ENCODE measurements at regions not wholly inside any gene's neighbourhood (a gene's known extent, or its start where the extent isn't known, plus 50 kb on each side); places are given as distances from the start of the nearest gene placed in this dataset.

DNA sequence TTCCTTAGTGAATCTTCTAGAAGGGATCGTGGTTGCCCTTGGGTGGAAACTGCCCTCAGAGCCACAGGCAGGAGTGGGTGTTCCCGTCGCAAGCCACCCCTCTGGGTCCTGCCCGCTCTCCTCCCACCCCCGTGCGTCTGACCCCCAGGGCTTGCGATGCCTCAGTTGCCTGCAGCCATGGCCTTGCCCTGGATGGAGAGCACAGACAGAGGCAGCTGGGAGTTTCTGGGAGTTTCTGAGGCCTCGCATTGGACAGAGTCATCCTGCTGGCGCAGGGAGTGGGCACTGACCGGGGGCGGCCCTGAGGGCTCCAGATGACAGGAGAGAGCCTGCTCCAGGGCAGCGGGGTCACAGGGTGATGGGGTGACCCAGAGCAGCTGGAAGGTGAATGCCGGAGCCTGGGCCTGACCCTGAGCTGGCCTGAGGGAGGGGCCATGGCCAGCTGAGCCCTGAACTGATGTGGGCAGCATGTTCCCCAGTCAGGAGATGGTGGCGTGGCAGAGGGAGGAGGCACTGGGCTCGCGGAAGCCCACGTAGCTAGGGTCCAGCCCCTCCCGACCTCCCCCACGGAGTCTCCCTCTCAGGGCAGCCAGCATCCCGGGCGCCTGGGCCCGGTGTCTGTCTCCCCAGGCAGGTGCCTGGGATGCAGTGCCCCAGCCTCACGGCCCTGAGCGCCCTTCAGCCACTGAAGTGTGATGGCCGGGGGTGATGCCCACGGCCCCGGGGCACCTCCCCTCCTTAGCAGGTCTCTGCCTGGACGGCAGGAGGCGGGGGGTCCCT is 1236.2 kb downstream of the BRD1 start:
- DNase-seq, result no peak

DNA sequence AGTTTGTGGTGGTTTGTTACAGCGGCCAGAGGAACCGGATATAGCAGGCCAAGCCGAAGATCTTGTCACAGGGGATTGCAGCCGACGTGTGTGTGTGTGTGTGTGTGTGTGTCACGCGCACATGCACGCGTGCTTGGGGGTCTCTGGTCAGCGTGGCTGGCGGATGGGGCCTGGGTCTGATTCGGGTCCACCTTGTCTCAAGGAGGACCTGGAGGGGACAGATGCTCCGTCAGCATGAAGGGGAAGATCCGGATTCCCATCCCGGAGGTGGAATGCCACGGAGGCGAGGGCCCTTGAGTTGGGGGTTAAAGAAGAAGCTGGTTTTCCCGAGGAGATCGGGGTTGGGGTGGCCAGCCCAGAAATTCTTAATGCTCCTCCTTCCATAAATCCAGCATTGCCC is 1237.8 kb downstream of the BRD1 start:
- DNase-seq, result no peak

DNA sequence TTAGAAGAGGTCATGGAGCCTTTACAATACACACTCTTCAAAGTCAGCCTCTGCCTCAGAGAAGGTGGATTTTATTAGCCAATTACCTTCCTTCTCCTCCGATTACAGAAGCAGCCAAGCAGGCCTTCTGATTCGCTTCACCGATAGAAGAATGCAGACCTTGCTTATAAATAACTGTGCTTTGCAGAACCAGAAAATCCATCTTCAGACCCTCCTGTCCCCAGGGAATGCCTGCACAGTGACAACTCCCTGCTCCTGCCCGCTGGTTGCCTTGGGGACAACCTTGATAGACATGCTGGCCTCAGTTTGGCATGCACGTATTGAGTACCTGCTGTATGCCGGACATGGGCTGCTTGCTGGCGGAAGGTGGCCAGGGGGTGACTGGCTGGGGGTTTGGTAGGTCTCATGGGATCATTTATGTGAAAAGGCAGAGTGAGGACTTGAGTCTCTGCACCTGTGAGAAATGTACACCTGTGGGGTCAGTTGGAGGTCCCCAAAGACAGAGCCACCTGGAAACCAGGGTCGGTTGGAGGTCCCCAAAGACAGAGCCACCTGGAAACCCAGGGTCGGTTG is 1238.7 kb downstream of the BRD1 start:
- DNase-seq, result no peak

DNA sequence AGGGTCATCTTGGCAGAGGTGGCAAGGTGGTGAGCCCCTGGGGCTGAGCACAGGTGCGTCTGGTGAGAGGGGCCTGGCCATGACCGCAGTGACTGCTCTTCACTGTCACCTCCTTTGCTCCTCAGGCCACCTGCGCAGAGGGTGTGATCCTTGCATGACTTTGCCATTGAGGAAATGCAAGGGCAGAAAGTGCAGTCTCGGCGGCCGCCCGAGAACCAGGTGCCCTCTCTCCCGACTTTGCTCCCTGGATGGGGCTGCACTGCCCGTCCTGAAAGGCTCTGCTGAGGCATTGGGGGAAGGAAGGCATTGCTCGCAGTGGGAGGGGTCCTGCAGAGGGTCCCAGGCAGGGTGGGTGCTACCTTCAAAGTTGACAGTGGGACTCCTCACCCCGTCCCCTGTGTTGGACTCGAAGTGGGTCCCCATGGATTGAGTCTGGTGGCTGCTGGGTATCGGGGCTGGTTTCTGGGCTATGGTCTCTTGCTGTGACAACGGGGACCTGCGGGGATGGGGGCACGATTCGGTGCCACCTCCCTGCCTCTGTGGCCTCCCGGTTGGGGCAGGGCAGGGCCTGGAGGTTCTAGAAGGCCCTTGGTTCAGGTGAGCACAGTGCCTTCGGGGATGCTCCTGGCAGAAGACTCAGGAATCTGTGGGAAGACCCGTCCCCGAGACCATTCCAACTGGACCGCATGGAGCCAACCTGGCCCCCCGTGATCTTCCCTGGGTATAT is 1239.4 kb downstream of the BRD1 start:
- no peak for DNase-seq

DNA sequence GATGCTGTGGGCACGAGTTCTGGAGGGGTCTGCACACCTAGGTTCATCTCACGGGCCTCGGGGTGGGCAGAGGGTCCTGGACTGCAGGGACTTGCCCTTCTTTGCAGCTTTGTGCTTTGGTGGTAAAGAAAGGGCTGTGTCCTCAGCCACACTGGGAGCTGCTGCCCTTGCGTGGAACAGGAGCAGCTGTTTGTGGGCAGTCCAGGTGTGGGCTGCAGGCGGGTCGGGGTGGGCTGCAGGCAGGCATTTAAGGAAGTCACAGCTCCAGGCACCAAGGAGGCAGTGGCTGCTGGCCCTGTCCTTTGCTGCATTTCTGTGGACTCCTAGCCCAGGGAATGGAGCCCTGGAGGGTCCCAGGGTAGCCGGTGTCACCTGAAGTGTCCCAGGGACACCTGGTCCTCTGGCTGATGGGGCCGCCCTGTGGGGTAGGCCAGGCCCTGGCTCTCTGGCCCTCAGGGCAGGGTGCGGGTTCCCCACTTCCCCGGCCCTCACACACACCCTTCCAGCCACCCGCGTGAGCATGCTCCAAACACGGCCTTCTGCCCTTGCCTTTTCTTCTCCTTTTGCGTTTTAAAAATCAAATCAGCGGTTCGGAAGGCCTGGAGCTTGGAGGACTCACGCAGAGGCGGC is 1240.3 kb downstream of the BRD1 start:
- no peak for DNase-seq

DNA sequence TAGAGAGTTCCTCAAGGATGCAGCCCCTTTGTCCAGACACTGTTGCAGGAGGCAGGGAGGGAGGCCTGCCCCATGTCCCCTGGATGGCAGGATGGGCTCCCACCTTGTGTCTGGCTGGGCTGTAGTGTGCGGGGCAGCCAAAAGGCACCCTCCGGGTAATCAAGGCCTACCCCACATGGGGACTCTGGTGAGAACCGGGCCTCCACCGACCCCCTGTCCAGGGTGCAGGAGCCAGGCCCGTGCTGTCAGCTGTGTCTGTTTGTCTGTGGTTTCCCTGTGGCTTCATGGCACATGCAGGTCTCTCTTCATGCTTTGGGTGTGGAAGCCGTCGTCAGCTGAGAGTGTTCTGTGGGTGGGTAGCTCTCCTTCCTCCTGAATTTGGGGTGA is 1240.9 kb downstream of the BRD1 start:
- no peak for DNase-seq

DNA sequence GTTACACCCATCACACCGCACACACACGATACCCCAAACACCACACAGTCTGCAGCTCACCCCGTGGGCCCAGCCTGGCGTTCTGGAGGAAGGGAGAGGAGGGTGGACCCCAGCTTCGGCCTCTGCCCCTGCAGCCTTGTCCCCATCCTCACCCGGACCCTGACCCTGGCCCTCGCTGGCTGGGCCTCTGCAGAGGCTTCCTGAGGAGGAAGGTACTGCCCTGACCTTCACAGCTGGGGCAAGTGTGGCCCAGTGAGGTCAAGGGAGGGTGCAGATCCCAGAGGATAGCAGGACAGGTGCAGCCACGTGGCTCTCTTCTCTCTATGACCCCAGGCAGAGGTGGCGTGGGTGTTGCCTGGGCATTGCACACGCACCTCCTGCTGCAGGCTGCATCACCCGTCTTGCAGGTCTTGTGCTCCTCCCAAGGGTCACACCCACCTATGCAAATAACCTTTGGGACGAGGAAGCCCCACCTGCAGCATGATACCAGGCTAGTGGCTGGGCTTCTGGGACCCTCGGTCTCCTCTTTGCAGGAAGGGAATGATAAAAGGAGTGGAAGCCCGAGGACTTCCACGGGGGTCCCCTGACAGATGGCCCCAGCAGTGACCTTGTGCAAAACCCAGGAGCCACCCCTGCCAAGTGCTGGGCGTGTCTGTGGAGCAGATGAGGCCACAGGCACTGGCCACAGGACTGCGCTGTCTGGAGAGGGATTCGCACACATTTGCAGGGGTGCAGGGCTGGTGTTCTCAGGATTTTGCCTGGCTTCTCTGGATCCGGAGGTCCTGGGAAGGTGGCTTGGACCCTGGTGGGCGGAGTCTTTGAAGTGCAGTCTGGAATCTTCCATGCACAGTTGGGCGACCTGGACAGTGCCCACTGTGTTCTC is 1241.5 kb downstream of the BRD1 start:
- DNase-seq, result no peak

DNA sequence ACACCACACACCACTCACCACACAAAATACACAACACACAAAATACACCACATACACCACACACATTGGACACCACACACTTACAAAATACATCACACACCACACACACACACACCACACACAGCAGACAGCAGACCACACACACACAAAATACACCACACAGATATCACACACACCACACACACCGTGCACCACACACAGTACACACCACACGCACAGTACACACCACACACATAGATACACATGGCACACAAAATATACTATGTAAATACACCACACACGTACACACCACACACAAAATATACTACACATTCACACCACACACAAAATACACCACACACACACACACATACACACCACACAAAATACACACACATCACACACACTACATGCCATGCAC is 1243.5 kb downstream of the BRD1 start:
- DNase-seq, result no peak

DNA sequence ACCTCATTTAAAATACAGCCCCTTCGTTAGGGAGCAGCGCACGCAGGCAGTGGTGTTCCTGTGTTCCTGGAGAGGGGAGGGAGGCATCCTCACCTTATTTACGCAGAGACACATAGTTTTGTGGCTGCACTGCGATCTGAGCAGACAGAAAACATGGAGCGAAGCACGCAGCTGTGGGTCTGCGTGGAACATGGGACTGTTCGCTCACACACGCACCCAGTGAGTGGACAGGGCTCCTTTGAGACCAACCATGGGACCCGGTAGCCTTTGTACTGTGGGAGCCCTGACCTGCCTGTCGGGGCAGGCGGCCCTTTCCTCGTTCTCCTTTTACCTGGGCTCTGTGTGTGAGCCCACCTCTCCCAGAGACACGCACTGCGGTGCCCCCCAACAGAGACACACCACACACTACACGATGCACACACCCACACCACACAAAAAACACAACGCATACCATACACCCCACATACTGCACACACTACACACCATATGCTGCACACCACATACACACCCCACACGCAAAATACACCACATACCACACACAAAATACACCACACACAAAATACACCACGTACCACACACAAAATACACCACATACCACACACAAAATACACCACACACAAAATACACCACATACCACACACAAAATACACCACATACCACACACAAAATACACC is 1245.7 kb downstream of the BRD1 start:
- DNase-seq, result no peak

DNA sequence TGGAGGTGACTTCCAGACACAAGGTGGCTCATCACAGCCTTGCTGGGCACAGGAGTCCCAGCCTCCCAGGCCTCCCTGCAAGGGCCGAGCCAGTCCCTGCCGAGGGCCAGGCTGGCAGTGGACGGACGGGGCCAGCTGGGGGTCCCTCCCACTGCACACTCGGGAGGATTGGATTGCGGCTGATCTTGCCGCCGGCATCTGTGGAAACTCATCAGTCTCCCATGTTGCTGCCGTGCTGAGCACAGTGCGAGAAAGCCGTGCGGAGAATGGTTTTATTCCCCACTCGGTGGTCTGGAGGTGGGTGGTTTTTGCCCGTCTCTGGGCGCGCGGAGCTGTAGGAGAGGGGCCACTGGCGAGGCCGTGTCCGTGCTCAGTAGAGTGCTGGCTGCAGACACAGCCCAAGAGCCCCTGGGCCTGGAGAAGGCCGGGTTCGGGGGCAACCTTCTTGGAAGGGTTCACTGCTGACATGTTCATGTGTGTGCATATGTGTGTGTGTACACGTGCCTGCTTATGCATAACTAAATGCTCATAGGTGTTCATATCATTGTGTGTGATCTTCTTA is 1246.4 kb downstream of the BRD1 start:
- no peak for DNase-seq

DNA sequence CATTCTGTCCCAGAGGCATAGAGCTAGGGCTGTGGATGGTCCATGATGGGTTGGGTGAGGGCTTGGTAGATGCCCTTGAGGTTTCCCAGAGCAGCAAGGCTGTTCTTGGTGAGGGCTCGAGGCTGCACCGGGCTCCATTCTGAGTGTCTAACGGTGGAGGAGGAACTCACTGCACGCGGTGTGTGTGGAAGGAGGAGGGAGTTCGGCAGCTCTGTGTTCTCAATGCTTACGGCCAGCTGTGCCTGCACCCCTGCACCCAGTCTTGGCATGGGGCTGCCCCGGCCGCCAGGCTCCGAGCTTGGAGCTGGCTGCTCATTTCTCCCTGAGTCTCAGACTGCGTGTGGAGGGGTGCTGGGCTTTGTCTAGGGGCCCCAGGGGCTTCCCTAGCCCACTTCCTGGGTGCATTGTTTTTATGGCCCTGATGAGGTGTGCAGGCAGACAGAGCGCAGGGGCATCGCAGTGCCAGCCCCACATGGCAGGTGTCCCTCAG is 1247.1 kb downstream of the BRD1 start:
- DNase-seq, result no peak

DNA sequence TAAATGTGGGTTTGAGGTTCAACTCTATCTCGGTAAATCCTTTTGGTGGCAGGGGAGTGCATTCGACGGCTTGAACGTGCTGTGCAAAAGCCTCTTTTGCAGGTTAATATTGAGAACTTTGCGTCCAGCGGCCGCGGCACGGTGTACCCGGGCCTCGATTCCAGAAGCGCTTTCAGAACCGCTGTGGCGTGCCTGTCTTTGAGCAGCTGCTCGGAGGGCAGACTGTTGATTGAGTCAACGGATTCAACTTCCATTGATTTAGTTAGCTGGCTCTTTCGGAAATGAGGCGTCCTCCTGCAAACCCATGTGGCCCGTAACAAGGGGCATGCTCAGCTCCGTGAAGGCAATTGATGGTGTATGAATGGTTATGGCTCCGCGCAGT is 1247.8 kb downstream of the BRD1 start:
- no peak for DNase-seq

DNA sequence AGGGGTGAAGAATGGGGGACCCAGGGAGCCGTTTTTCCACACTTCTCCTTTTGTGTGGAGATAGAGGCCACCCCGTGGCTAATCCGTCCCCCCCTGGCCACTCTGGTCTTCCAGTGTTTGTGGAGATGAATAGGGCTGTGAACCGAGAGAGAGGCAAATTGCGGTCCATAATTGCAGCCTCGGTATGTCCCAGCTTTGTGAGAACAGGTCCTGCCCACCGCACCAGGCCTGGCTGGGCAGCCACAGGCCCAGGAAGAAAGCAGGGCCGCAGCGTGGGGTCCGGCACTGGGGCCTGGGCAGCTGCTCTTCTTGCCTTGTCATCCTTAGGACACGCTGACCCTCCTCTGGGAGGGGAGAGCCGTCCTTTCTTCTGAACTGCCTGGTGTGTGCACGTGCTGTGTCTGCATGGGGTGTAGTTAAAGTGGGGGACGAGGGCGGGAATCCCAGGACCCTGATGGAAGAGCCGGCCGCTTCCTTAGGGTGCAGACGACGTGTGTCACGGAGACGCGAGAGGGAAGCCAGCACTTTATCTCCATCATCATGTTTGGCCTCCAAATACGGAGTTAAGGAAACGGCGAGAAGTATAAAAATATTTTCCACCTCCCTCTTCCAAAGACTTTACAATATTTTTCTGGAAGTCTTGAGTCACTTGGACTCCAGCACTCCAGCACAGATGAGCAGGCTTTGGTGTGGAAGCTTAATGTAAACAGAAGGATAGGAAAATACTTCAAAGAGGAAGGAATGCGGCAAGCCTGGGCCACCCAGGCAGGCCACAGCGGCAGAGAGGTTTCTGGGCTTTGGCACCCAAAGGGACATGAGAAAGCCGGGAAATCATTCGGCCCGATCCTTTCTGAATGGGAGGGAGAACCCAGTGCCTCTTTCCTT is 1248.4 kb downstream of the BRD1 start:
- DNase-seq, result no peak

DNA sequence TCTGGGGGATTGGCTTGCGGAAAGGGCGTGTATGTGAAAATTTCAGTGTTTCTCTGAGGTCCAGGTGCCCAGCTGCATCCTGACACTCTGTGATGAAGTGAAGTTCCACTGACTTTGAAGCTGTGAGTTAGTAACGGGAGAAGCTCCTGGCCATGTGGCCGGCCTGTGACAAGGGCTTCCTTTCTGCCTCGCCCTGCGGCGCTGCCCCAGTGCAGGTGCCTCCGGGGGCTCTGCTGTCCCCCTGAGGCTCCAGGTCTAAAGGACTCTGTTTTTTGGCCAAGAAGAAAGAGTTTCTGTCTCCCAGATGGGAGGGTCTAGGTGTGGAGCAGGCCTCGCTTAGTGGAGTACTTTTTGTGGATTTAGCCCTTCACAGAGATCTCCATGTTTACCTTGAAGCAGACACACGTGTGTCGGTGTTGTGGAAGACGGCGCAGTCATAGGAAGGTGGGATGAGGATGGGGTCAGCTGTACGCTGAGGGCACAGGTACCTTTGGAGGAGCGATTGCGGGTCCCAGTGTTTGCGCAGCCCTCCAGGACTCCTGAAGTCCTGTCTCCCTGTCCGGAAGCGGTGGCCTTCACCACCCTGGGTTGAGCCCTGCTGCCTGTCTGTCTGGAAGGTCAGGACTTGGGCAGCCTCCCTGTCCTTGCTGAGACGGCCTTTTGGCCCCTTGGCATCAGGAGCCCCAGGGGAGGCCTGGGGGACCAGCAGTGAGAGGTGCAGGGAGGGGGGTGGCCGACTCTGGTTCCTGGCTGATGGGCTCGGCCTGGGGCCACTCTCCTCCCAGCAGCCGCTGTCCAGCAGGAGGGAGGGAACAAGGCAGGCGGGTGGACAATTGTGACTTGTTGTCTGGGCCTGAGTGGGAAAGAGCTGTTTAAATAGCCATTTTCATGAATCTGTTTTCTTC is 1249.3 kb downstream of the BRD1 start:
- DNase-seq, result no peak

DNA sequence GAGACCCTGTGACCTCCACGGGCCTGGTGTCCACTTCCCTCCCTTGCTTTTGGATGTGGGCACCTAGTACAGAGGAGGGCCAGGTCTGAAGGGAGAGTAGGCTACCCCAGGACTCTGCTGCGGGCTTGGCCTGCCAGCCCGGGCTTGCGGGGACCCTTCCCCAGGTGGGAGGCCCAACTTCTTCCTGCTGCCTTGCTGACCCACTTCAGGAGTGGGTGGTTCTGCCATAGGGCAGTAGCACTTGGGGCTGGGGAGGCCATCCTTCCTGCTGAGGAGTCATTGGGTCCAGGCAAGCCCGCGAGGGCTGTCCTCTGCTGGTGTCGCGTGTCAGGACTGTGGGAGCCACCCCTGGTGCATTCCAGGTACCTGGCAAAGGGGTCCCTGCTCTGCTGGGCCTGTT is 1250.0 kb downstream of the BRD1 start:
- DNase-seq, result no peak

DNA sequence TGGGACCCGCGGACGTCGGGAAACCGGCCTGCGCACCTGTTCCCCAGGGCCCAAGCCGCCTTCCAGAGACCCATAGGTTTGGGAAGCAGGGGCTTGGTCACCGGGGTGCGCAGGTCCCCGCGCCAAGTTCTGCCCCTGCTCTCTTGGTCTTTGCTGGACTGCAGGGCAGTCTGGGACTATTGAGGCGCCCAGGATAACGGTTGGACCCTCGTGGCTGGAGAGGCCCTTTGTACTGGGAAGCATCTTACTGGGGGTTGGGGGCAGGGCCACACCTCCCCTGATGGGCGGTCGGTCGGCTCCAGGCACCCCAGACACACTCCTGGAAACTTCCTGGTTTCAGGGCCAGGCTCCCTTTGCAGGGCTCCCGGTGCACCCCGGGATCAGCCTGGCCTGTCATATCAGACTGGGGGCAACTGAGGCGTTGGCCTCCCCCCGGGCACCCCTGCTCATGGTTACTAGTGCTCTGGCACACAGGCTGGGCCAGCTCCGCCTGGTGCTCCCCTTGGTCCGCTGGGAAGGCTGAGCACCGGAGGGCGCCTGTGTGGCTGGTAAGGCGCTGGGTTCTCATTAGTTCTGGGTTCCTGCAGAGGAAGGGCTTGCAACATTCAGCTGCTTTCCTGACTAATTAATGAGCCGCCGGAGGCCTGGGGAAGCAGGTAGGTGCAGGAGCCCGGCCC is 1250.5 kb downstream of the BRD1 start:
- no peak for DNase-seq

DNA sequence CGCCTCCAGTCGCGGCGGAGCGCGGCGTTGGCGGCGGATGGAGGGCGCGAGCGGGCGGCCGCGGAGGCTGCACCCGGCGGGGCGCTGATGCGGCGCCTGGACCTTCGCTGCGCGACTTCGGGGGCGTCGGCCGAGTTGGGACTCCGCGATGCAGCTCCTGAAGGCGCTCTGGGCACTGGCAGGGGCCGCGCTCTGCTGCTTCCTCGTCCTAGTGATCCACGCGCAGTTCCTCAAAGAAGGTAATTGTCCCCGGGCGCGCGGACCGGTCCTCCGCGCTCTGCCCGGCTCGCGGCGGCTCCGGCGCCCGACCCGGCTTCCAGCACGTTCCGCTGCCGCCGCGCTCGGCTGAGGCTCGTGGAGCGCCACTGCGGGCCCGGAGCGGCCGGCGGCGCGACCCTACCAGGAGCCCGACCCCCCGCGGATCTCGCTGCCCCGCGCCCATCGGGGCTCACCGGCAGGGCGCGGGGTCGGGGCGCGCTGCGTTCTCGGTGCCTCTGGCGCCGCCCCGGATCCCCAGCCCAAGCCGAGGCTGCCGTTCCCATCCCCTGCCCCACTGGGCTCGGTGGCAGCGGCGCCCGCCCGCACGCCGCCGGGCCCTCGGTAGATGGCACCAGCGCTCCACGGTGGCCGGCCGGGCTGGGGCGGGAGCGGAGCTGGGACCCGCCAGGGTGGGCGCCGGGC is 1251.2 kb downstream of the BRD1 start:
- peak; percentile 22 for DNase-seq

DNA sequence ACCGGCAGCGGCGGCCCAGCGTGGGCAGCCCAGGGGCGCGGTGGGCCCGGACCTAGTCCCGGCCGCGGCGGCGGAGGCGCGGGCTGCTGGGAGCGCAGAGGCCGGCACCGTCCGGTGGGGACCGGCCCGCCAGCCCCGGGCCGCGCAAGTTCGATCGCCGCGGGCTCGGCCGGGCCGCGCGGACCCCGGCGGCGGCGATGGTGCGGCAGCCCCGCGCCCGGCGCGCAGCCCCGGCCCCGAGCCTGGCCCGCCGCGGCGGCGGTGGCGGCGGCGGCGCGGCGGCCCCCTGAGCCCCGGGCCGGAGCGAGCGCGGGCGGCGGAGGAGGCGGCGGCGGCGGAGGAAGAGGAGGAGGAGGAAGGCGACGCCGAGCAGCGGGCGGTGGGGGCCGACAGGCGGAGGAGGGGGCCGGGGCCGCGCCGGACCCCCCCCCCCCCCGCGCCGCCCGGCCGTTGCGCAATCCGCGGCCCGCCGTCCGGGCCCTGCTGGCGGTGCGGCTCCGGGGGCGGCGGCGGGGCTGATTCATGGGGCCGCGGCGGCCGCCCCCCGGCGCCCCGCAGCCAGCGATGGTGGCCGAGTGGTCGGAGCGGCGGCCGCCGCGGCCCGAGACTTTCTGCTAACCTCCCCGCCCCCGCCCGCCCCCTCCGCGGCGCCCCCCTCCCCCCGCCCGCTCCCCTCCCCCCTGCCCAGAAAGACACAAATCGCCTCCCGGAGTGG is 1251.9 kb downstream of the BRD1 start:
- DNase-seq, result no peak

All from hematopoietic multipotent progenitor cell treated with erythropoietin and hydrocortisone succinate and interleukin-3 and kit ligand, for 6 days (in vitro differentiated cells).